ENCODE measurements at regions not wholly inside any gene's neighbourhood (a gene's known extent, or its start where the extent isn't known, plus 50 kb on each side); places are given as distances from the start of the nearest gene placed in this dataset.

GRCh38 chr7:46288861-46289260 lies 367.8 kb upstream of the IGFBP3 start:
- TF ChIP-seq EZH2phosphoT487 (IDR thresholded peaks at IDR 0.05; ENCODE audit: borderline replicate concordance, low read depth, low read length) (no peak), CTCF (conservative IDR thresholded peaks at IDR 0.05; ENCODE audit: low read length) (no peak)
